HG03520 (cell line): ENCODE measurements at regions not wholly inside any gene's neighbourhood (a gene's known extent, or its start where the extent isn't known, plus 50 kb on each side); places are given as distances from the start of the nearest gene placed in this dataset.
"Not testable (repeated sequence)": the region's sequence is repeated elsewhere in the genome, so short reads cannot be mapped to it uniquely, and the experiment has no call there.

Experiments used
- ATAC-seq: cut with Tn5 transposase; IDR thresholded peaks from one replicate; pipeline ENCODE4 v1.9.1; 2021; ENCODE audit warnings: mild to moderate bottlenecking, moderate library complexity; ENCODE audit not compliant: unreplicated experiment

DNA sequence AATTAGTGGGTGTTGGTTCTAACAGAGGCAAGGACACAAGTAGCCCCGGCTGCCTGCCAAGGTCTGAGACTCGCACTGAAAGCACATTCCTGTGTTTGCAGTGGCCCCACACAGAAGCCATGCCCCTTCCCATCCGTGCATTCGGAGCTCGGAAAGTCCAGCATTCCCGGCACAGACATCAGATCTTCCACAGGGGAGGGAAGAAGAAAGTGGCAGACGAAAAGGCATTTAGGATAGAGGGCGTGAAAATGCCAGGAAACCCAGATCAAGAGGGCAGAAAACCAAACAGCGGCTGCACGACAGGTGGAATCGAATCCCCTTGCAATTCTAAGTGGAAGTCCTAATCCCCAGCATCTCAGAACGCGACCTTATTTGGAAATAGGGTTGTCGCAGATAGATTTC is 105.5 kb upstream of the ASB18 start:
- no peak for ATAC-seq

DNA sequence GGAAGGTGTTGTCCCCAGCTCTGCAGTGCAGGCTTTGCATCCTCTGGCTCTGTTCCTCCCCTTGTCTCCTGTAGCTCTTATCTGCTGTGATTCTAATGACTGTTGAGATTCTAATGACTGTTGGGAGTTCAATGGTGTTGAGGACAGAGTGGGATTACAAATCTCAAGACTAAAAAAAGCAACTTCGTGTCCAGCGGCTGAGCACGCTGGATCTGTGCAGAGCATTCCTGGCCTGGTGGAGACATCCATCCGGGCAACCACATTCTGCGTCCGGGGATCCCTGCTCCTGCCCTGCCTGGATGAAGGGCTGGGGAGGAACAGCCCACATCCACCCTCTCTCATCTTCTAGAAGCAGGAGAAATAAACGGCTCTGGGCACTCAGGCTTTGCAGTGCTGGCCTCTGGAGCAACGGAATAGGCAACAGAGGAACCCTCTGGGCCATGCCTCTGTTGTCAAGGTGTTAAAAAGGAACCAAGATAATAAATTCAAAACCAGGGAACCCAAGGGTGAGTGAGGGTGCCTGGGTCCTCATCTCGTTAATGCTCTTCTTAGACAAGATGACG is 106.7 kb upstream of the ASB18 start:
- ATAC-seq = no peak

DNA sequence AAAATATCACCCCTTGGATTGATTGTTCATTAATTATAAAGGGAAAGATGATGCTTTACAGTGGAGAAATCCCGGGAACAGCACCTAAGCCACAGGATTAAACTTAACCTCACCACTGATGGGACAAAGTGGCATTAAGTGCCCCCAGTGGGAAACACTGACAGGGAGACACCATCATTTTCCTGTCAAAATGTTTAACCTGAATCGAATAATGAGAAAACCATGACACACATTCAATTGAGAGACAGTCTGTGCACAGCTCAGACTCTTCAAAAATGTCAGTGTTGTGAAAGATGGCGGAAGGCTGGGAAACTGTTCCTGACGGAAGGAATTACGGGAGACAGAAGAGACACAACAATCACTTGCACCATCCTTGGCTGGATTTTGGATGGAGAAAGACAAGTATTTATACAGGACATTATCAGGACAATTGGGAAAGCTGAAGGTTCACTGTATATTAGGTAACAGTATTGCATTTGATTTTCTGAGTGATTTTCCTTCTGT is 111.8 kb upstream of the ASB18 start:
- ATAC-seq = no peak

DNA sequence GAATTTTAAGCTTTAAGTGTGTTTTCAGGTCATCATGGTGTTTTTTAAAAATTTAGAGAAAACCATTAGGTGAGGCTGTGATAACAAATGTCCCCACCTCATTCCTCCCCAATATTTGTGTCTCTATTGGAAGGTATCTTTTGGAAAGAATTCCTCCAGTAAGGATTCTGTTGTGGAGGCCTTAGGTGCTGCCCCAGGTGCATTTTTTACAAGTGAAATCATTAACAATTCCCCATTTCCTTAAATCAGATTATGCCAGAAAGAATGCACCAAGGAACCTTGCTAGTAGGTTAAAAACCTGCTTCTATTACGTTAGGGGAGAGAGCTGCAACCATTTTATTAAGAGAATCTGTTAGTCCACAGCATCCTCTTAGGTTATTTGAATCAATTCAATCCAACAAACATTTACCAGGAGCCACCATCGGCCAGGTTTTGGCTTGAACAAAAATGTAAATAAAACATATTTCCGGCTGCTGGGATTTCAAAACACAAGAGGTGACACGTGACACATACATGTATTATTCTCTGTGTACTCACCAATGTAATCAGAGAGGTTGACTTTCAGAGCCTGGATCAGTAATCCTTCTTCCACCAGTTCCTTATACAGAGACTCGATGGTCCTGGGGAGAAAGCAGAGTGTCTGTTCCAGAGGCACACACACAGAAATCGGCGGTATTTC is 112.5 kb upstream of the ASB18 start:
- no peak for ATAC-seq

DNA sequence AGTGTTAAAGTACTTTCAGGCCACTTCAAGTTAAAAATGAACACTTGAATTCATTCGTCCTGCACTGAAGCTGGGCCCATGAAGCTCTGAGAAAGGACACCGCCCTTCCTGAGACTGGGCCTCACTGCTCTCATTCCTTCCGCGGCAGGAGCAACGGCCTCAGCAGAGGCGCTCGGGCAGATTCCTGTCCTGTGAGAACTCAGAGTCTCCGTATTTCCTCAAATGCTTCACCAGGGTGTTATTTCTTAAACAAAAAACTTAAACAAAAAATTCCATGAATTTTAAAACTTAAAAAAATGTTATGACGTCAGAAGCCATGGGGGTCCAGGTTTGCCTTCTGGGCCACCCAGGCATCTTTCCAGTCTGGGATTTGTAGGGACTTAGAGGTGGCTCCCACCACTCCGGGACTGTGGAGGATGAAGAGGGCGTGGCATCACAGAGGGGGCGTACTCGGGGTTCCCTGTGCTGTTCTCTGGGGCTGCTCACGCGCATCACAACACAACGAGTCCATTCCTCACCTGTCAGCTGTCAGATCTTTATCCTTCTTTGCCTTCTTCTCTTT is 115.9 kb upstream of the ASB18 start:
- no peak for ATAC-seq

DNA sequence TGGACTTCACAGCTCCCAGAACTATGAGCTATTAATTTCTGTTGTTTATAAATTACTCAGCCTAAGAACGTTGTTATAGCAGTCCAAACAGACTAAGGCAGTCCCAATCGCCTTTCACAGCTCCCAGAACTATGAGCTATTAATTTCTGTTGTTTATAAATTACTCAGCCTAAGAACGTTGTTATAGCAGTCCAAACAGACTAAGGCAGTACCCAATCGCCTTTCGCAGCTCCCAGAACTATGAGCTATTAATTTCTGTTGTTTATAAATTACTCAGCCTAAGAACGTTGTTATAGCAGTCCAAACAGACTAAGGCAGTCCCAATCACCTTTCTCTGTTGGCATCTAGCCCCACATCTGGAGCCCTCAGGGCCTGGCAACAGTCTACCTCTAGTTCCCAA is 117.0 kb upstream of the ASB18 start:
- ATAC-seq = not testable (repeated sequence)

DNA sequence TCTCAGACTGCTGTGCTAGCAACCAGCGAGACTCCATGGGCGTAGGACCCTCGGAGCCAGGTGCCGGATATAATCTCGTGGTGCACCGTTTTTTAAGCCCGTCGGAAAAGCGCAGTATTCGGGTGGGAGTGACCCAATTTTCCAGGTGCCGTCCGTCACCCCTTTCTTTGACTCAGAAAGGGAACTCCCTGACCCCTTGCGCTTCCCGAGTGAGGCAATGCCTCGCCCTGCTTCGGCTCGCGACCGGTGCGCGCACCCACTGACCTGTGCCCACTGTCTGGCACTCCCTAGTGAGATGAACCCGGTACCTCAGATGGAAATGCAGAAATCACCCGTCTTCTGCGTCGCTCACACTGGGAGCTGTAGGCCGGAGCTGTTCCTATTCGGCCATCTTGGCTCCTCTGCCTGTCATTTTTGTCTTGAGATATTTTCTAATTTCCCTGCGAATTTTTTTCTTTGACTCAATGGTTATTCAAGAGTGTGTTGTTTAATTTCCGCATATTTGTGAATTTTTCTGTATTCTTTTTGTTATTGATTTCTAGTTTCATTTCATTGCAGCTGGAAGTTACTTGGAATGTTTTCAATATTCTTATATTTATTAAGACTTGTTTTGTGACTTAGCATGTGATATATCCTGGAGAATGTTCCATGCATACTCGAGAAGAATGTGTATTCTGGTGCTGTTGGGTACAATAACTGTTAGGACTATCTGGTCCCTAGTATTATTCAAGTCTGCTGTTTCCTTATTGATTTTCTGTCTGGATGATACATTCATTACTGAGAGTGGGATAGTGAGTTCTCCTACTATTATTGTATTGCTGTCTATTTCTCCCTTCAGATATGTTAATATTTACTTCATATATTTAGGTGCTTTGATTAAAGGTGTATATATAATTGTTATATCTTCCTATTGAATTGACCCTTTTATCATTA is 125.3 kb upstream of the ASB18 start:
- not testable (repeated sequence) for ATAC-seq

DNA sequence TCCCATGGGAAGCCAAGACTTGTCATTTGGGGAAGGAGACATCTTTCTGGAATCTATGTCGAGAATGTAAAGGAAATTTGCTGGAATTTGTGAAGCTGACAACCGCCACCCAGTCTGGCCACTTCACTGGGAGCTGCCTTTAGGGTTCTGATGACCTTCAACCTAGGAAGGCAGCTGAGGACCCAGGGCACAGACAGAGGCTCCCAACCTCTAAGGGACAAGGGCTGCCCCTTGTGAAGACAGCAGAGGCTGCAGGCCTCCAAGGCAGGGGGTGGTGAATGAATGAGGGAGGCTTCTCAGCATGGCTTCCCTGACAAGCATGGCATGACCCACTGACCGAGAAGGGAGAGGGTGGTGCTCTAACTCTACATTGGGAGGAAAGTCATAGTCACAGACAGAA is 128.9 kb upstream of the ASB18 start:
- ATAC-seq = no peak

DNA sequence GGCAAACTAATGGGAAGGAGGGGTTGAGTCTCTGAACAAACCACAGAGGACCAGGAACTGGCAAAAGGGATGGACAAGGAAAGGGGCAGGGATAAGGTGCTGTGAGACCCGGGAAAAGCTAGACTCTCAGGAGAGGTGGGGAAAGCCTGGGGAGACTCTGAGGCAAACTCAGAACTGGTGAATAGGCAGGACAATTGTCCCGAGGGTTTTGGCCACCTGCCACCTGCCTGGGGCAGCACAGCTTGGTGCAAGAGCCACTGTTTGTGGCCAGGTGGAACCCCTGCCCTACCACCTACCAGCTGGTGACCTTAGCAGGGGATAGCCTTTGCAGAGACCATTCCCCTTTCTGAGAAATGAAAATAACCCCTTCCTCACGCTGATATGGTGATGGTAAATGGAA is 129.4 kb upstream of the ASB18 start:
- no peak for ATAC-seq

DNA sequence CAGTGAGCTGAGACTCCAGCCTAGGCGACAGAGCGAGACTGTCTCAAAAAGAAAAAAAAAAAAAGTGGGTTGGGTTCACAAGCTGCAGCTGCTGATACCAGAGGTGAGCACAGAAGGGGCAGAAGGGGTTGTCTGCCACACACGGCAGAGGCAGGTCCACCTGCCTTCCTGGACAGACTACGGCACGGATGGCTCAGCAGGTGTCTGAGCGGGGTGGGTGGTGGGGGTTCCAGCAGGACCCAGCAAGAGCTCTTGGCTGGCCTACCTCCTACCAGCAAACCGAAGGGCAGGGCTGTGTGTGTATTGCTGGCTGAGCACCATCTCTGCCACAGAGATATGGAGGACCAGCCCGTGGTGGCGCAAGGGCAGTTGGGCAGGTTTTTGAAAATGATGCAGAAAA is 130.4 kb upstream of the ASB18 start:
- ATAC-seq = no peak

DNA sequence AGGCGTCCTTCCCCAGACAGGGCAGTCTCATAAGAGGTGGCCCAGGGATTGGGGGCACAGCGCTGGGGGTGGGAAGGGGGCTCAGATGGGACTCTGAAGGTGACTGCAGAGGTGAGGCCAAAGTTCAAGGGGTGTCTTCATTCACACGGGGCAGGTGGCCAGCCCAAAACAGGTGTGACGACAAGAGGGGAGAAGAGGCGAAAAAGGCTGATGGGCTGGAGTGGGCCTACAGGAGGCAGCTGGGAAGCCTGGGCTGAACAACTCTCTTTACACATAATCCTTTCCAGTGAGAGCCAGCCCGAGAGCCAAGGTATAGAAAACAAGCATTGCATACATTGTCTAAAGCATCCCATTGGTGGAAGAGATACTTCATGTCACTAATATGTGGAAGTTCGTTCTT is 130.9 kb upstream of the ASB18 start:
- ATAC-seq = no peak

DNA sequence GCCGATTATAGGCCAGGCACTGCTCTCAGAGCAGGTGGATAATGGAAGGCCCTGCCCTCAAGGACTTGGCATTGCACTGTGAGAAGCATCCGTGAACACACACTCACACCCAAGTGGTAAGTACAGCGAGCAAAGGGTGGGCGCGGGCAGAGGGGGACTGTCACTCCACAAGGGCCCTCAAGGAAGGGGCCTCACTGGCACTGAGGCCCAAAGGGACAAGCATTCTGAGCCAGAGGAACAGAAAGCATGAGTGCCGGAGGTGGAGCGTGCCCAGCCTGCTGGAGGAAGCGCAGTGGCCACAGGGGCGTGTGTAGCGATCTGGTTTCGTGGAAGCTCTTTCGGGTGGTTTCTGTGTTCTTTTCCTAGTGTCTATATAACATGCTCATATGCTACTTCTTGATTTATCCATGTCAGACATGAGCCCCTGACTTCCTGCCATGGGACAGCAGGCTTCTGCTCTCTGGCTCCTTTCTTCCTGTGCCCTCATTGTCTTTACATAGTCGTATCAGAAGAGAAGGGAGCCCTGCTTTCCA is 132.7 kb upstream of the ASB18 start:
- ATAC-seq = no peak

DNA sequence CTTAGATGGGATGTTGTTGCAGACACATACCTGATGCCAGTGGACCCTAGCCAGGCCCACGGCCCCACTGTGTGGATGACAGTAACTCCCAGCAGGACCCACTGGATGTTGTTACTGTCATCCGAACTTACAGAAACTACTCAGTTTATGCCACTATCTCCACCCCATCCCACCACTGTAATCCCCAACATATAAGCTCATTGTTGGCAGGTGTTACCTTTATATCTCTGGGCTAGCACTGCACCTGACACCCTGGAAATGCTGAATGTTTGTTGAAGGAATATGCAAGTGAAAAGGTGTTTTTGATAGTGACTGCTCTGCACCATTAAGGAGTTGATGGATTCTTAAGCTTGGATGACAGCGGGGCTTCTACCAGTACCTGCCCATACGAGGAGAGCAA is 133.5 kb upstream of the ASB18 start:
- no peak for ATAC-seq

DNA sequence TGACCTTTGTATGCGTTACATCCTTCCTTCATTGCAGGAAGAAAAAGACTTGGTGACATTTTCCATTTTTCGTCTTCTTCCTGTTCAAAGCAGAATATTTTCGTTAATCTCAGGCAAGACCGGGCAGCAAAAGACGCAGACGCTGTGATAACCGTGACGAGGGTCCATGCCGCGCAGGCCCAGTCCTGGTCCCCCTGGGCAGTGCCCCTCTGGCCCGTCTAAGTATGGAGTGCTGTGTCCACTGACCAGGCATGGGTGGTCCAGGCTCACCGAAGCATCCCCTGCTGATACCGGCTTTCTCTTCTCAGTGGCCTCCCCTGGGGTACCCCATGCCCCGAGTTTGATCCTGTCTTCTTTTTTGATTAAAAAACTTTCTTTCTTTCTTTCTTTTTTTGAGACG is 135.2 kb upstream of the ASB18 start:
- no peak for ATAC-seq

DNA sequence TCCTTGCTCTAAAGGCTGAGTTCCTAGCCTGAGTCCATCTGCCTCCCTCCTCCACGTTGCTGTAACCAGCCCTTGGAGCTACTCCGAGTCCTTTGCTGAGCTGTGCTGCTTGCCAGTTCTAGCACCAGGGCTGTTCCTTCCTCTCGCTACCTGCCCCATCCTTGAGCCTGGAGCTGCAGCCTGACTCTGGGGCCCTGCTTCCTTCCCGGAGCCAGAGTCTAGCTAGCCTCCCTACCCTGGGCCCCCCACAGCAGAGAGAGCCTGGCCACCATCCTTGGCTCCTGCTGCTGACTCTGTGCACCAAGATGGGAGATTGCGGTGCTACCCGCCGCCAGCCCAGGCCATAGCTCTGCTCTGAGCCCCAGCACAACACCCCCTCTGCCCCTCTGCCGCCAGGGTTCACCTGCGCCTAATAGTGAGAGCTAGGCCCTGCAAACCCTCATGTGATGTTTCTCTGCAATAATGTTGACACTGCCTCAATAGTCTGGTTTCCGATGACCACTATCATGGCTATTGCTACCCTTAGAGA is 135.9 kb upstream of the ASB18 start:
- no peak for ATAC-seq

DNA sequence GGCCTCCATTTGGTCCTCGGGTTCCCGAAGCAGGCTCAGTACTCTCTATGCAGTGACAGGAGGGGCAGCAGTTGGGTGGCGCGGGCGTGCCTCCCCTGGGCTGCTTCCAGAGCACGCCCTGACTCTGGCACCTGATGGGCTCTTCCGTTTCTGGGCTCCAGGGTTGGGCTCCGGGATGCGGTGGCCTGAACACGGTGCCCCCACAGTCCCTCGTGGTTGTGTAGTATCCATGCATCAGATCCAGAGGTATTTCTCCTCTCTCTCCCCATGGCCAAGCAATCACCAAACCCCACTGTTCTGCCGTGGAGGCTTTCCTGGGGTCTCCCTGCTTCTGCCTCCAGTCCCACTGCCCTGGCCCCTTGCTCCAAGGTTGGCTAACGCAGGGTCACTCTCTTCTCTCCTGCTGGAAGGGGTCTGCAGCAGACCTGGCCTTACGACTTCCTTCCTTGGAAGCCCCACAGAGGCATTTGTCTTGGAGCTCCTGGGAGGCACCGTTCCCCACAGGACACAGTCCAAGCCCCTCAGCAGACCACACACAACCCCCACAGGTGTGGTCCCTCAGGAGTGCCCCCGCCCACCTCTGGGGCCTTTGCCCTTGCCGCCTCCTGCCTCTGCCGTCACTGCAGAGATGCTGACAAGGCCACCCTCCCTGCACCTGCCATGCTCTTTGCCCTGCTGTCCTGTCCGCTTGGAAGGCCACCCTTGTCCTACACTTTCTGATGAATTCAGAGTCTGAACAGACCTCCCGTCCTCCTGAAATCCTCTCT is 136.6 kb upstream of the ASB18 start:
- ATAC-seq = no peak

DNA sequence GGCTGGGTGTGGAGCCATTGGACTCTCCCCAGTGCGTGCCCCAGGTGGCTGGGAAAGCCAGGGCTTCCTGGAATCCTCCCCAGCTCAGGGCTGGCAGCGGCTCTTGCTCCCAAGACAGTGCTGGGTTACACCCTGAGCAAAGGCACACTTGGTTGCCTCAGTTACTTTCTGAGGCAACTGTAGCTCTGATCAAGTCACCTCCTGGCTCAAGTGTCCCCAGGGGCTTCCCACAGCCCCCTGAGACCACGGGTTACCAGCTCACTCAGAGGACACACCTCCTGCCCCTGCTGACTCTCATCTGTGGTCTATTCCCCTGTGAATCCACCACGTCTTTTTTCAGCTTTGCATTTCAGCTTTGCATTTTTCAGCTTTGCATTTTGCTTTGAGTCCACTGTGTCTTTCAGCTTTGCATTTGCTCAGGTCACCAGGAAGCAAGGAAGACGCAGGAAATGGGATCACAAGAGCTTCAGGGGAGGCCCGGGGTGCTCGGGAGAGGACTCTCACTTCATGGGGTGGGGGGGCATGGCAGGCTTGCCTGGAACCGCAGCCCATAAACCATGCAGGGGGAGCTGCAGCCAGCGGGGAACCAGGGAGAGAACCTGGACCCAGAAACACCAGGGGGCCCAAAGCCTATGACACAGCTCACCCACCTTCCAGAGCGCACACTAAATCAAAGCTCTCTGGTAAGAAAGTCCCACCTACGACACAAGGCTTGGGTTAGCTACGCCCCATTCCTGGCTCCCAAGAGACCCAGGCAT is 138.0 kb upstream of the ASB18 start:
- ATAC-seq = no peak

DNA sequence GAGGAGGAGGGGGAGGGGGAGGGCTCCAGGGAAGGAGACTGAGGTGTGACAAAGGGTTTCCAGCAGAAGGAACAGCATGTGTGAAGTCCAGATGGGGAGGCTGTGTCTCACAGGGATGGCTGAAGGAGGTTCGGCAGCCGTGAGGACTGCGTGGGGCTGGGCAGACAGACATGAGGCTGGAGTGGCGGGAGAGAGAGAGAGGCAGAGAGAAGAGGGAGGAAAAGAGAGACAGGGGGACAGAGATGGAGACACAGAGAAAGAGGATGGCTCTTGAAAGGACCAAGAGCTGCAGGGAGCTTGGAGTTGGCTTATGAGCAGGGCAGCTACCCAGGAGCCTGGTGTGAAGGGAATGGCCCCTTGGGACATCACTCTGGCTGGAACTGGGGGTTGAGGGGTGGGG is 138.9 kb upstream of the ASB18 start:
- no peak for ATAC-seq

DNA sequence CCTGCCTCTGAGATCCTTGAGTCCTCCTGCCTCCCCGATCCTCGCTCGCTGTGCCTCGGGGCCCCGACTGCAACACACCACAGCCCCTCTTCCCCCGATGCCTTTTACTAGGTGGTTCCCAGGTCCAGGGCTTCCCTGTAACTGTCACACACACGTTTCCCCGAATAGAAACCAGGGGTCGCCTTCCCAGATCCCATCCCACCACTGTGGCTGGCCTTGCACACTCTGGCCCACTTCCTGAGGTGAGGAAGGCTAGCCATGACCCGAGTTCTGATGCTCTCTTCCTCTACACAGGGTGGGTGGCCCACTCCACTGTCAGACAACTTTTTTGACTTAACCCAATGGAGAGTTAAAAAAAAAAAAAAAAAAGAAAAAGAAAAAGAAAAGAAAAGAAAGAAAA is 139.6 kb upstream of the ASB18 start:
- no peak for ATAC-seq

DNA sequence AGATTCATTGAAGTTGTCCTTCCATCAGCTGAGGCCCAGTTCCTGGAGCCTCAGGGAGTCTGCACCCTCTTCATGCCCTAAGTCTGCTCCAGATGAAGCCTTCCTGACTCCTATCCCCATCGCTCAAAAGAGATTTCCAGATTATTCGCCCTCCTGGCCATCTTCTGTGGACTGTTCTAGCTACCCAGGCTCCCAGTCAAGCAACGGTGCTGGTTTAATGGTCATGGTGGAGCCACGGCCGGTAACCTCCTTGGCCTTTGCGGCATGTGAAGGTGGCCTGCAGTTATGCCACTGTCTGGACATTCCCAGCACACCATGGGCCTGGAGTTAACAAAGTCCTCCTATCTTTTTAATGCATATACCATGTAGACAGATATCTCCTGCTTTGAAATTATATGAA is 140.1 kb upstream of the ASB18 start:
- ATAC-seq = no peak
